PC-3 (cell line): ENCODE measurements at regions not wholly inside any gene's neighbourhood (a gene's known extent, or its start where the extent isn't known, plus 50 kb on each side); places are given as distances from the start of the nearest gene placed in this dataset.
"Not testable (repeated sequence)": the region's sequence is repeated elsewhere in the genome, so short reads cannot be mapped to it uniquely, and the experiment has no call there.

Source experiments
- ATAC-seq: fragments of 200-7000 bp; cut with Tn5 transposase; 2 replicates; pipeline ENCODE4 v1.9.1; 2020; ENCODE audit warnings: mild to moderate bottlenecking, moderate library complexity
- BruUV-seq: library from RNA; stranded (reverse); fragments of 400-500 nt; replicated peaks from 2 replicates; lab custom pipeline; 2021; lab: Mats Ljungman, UMichigan
- CTCF ChIA-PET: fragments of 300-600 bp; sonication (Branson Sonifier 250); formaldehyde crosslinking; loops from one replicate; lab custom pipeline; 2022; ENCODE audit warnings: antibody characterized with exemption; lab: Charles Lee
- POLR2A ChIA-PET: fragments of 300-600 bp; sonication (Branson Sonifier 250); formaldehyde crosslinking; loops from one replicate; lab custom pipeline; 2022; ENCODE audit warnings: antibody characterized with exemption; ENCODE audit not compliant: unreplicated experiment; lab: Charles Lee
- DNase-seq: peaks from one replicate; pipeline ENCODE4 v3.0.0-alpha.2; 2015
- H2AFZ ChIP-seq: fragments of 300-600 bp; sonication (generic); 2 replicates; pipeline ENCODE4 v1.6.0; 2016; ENCODE audit warnings: antibody characterized with exemption, low read length
- H3F3A ChIP-seq: fragments of 300-600 bp; sonication (generic); one replicate; pipeline ENCODE4 v1.6.0; 2017; ENCODE audit warnings: antibody characterized with exemption, low read length, control low read depth, mild to moderate bottlenecking; ENCODE audit not compliant: unreplicated experiment
- H3K27ac ChIP-seq: fragments of 300-600 bp; sonication (generic); 2 replicates; pipeline ENCODE4 v1.5.1; 2016; ENCODE audit warnings: mild to moderate bottlenecking, low read length
- H3K27me3 ChIP-seq: fragments of 300-600 bp; sonication (generic); 2 replicates; pipeline ENCODE4 v1.6.1; 2016; ENCODE audit warnings: low read length, mixed read lengths
- H3K36me3 ChIP-seq: fragments of 300-600 bp; sonication (generic); 2 replicates; pipeline ENCODE4 v1.6.1; 2016; ENCODE audit warnings: low read depth, mixed run types, low read length, mixed read lengths
- H3K4me1 ChIP-seq: fragments of 300-600 bp; sonication (generic); 2 replicates; pipeline ENCODE4 v1.5.1; 2016; ENCODE audit warnings: low read length; ENCODE audit not compliant: insufficient read depth
- H3K4me2 ChIP-seq: fragments of 300-600 bp; sonication (generic); 2 replicates; pipeline ENCODE4 v1.6.0; 2016; ENCODE audit warnings: low read length
- H3K4me3 ChIP-seq: fragments of 300-600 bp; sonication (generic); 2 replicates; pipeline ENCODE4 v1.5.1; 2016; ENCODE audit warnings: mild to moderate bottlenecking, low read length, mixed read lengths
- H3K79me2 ChIP-seq: fragments of 300-600 bp; sonication (generic); 2 replicates; pipeline ENCODE4 v1.6.1; 2017; ENCODE audit warnings: low read length, mixed read lengths
- H3K9ac ChIP-seq: fragments of 300-600 bp; sonication (generic); 2 replicates; pipeline ENCODE4 v1.6.0; 2016; ENCODE audit warnings: mild to moderate bottlenecking, low read length
- H3K9me2 ChIP-seq: fragments of 300-600 bp; sonication (generic); replicated peaks from 2 replicates; pipeline ENCODE4 v1.6.1; 2016; ENCODE audit warnings: mixed run types, low read length, mixed read lengths
- H3K9me3 ChIP-seq: fragments of 300-600 bp; sonication (generic); 2 replicates; pipeline ENCODE4 v1.6.1; 2016; ENCODE audit warnings: low read length, mixed read lengths
- H4K20me1 ChIP-seq: fragments of 300-600 bp; sonication (generic); 2 replicates; pipeline ENCODE4 v1.6.1; 2016; ENCODE audit warnings: low read length, mixed read lengths
- EZH2 ChIP-seq: fragments of 300-600 bp; sonication (generic); IDR thresholded peaks from one replicate; pipeline ENCODE4 v1.6.1; 2017; ENCODE audit warnings: antibody characterized with exemption, mild to moderate bottlenecking, low read length; ENCODE audit not compliant: unreplicated experiment
- EZH2phosphoT487 ChIP-seq: fragments of 300-600 bp; sonication (generic); IDR thresholded peaks from 2 replicates; pipeline ENCODE4 v1.6.1; 2018; ENCODE audit warnings: mild to moderate bottlenecking, antibody characterized with exemption, low read length, borderline replicate concordance
- intact Hi-C: fragments of 100-400 bp; cut with micrococcal nuclease; formaldehyde crosslinking; loops from 2 replicates; pipeline ENCODE4 v1.9.0; 2023
- TF ChIP-seq, protein P1 (sequence below): fragments of 300-600 bp; sonication (generic); conservative IDR thresholded peaks from 2 replicates; pipeline ENCODE4 v1.5.1; 2017; ENCODE audit warnings: antibody characterized with exemption, low read depth, mild to moderate bottlenecking, low read length

DNA sequence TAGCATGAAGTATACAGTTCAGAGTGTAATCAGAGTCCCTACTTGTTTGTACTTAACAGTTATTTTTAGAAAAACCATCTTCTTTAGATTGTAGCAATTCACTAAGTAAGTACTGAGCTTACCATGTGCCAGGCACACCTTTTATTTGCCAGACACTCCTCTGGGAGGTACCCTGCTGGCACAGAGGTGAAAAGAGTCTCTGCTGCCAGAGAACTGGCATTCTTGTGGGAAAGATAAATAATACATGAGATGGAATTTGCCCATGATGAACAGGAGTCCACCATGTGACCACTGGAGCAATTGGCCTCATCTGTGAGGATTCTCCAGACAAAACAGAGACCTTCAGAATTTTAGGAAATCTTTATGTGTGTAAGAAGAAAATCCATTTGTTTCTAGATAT, 199.3 kb upstream of the SLC16A7 start:
- Histone ChIP-seq H3K9me2 (no peaks in the 10 kb centered on the region), H3K9me3 (no peaks in the 10 kb centered on the region), H3K4me2 (no peak overlapping the region), H3K4me1 (no peaks in the 10 kb centered on the region; the same call in 1 of the 2 replicates), H3K27me3 (no peaks in the 10 kb centered on the region), H3K79me2 (no peaks in the 10 kb centered on the region), H4K20me1 (no peaks in the 10 kb centered on the region), H3K36me3 (no peaks in the 10 kb centered on the region), H3F3A (no peaks in the 10 kb centered on the region), H3K27ac (no peak overlapping the region), H3K4me3 (no peak overlapping the region), H2AFZ (no peak overlapping the region), H3K9ac (no peak overlapping the region)
- ChIA-PET CTCF (no interaction called here), POLR2A (no interaction called here)
- no peak for TF ChIP-seq EZH2
- TF ChIP-seq EZH2phosphoT487 = no peak
- TF ChIP-seq, protein P1, sequence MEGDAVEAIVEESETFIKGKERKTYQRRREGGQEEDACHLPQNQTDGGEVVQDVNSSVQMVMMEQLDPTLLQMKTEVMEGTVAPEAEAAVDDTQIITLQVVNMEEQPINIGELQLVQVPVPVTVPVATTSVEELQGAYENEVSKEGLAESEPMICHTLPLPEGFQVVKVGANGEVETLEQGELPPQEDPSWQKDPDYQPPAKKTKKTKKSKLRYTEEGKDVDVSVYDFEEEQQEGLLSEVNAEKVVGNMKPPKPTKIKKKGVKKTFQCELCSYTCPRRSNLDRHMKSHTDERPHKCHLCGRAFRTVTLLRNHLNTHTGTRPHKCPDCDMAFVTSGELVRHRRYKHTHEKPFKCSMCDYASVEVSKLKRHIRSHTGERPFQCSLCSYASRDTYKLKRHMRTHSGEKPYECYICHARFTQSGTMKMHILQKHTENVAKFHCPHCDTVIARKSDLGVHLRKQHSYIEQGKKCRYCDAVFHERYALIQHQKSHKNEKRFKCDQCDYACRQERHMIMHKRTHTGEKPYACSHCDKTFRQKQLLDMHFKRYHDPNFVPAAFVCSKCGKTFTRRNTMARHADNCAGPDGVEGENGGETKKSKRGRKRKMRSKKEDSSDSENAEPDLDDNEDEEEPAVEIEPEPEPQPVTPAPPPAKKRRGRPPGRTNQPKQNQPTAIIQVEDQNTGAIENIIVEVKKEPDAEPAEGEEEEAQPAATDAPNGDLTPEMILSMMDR = no peak
- BruUV-seq = no TSS peak
- intact Hi-C loops = no loop called here
- DNase-seq (peak; percentile 37), ATAC-seq (peak; percentile 66)

DNA sequence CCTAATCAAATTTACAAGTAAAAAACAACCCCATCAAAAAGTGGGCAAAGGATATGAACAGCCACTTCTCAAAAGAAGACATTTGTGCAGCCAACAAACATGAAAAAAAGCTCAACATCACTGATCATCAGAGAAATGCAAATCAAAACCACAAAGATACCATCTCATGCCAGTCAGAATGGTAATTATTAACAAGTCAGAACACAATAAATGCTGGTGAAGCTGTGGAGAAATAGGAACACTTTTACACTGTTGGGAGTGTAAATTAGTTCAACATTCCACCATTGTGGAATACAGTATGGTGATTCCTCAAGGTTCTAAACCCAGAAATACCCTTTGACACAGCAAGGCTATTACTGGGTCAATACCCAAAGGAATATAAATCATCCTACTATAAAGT, 200.5 kb upstream of the SLC16A7 start:
- intact Hi-C loops, H3K9ac ChIP-seq, H3K4me2 ChIP-seq, H2AFZ ChIP-seq, H3K4me3 ChIP-seq, H3K9me2 ChIP-seq, H3K4me1 ChIP-seq, BruUV-seq, H3K27ac ChIP-seq, H3F3A ChIP-seq, H4K20me1 ChIP-seq, H3K27me3 ChIP-seq, H3K79me2 ChIP-seq, H3K36me3 ChIP-seq, ATAC-seq, CTCF ChIA-PET, H3K9me3 ChIP-seq, DNase-seq: not testable (repeated sequence)
- POLR2A ChIA-PET = interaction anchor here (0.7 kb wide), 1 partner anchor 1444 kb away, joined by 3 read pairs; no protein-coding TSS in a partner anchor

DNA sequence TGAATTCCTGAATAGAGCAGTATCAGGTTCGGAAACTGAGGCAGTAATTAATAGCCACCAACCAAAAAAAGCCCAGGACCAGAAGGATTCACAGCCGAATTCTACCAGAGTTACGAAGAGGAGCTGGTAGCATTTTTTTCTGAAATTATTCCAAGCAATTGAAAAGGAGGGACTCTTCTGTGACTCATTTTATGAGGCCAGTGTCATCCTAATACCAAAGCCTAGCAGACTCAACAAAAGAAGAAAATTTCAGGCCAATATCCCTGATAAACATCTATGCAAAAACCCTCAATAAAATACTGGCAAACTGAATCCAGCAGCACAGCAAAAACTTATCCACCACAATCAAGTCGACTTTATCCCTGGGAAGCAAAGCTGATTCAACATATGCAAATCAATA, 202.3 kb upstream of the SLC16A7 start:
- H3K4me3 ChIP-seq = no peak overlapping the region
- no peaks in the 10 kb centered on the region for H3K9me3 ChIP-seq
- ChIA-PET POLR2A (no interaction called here), CTCF (no interaction called here)
- H3K27ac ChIP-seq = no peak overlapping the region
- ATAC-seq (peak; percentile 55), DNase-seq (peak; percentile 58)
- H3K27me3 ChIP-seq = no peaks in the 10 kb centered on the region
- no peak overlapping the region for H3K9ac ChIP-seq
- no peak overlapping the region for H2AFZ ChIP-seq
- BruUV-seq = no TSS peak
- intact Hi-C loops = no loop called here
- no peak overlapping the region; the same call in 1 of the 2 replicates for H3K4me2 ChIP-seq
- no peaks in the 10 kb centered on the region; the same call in 1 of the 2 replicates for H3K4me1 ChIP-seq
- no peaks in the 10 kb centered on the region for H4K20me1 ChIP-seq
- no peaks in the 10 kb centered on the region for H3K36me3 ChIP-seq
- no peaks in the 10 kb centered on the region for H3K9me2 ChIP-seq
- no peaks in the 10 kb centered on the region for H3K79me2 ChIP-seq
- H3F3A ChIP-seq = no peaks in the 10 kb centered on the region
- TF ChIP-seq EZH2 (no peak), EZH2phosphoT487 (no peak)
- TF ChIP-seq, protein P1 = no peak
